K562 (cell line): ENCODE measurements at regions not wholly inside any gene's neighbourhood (a gene's known extent, or its start where the extent isn't known, plus 50 kb on each side); places are given as distances from the start of the nearest gene placed in this dataset.

ENCODE experiments used
- ATAC-seq: fragments of 200-7000 bp; cut with Tn5 transposase; 3 replicates; pipeline ENCODE4 v1.9.1; 2020; ENCODE audit warnings: moderate library complexity
- BruUV-seq: library from RNA; stranded (reverse); fragments of 400-500 nt; replicated peaks from 2 replicates; lab custom pipeline; 2021; lab: Mats Ljungman, UMichigan
- CTCF ChIA-PET: fragments of 300-600 bp; formaldehyde crosslinking; extraction: SDS; loops from one replicate; lab custom pipeline; 2021; ENCODE audit warnings: low intra/inter-chr PET ratio; lab: Yijun Ruan, JAX
- POLR2A ChIA-PET: fragments of 300-600, 350-650 bp; sonication (Branson Sonifier 250); formaldehyde crosslinking; extraction: SDS; loops from one replicate; lab custom pipeline; 2021; ENCODE audit warnings: antibody characterized with exemption, inconsistent platforms; lab: Yijun Ruan, JAX
- DNase-seq, 4 experiments: peaks; one replicate each; pipeline versions ENCODE4 v3.0.0 to v3.0.0-alpha.2; 2011 to 2018; ENCODE audit warnings: low spot score in 3 of 4, mixed read lengths in 3 of 4; ENCODE audit errors: extremely low read depth in 1 of 4
- FAIRE-seq: peaks from 2 replicates; lab custom pipeline; 2011; peaks lifted over from hg19 to GRCh38; lab: Jason Lieb, UNC
- H2AFZ ChIP-seq: 2 replicates; pipeline ENCODE4 v1.6.0; 2011; ENCODE audit warnings: low read depth, low read length, control low read depth, inconsistent platforms
- H3K27ac ChIP-seq: fragments of 200-600 bp; 3 replicates; pipeline ENCODE4 v1.8.0; 2011; ENCODE audit warnings: low read depth, mild to moderate bottlenecking, control low read depth, inconsistent platforms, low read length, moderate library complexity, mixed read lengths; ENCODE audit errors: extremely low read depth
- H3K27me3 ChIP-seq, 2 experiments: fragments of 300-600 bp in 1 of 2; 2 replicates in 1 of 2; 3 replicates in 1 of 2; pipeline versions ENCODE4 v1.6.0 to v1.8.0; 2011; ENCODE audit warnings: inconsistent platforms in 2 of 2, low read length in 2 of 2, mild to moderate bottlenecking in 1 of 2, mixed read lengths in 1 of 2, moderate library complexity in 1 of 2; ENCODE audit not compliant: control insufficient read depth in 2 of 2, insufficient read depth in 2 of 2
- H3K36me3 ChIP-seq: fragments of 300-600 bp; 3 replicates; pipeline ENCODE4 v1.8.0; 2011; ENCODE audit warnings: mild to moderate bottlenecking, low read length, inconsistent platforms; ENCODE audit not compliant: control insufficient read depth, insufficient read depth
- H3K4me1 ChIP-seq, 2 experiments: fragments of 200-600 bp in 1 of 2; replicated peaks in 1 of 2; 2 replicates in 1 of 2; 3 replicates in 1 of 2; pipeline versions ENCODE4 v1.5.1 to v1.8.0; 2011; ENCODE audit warnings: inconsistent platforms in 2 of 2, low read length in 2 of 2, mild to moderate bottlenecking in 1 of 2, mixed read lengths in 1 of 2, moderate library complexity in 1 of 2; ENCODE audit not compliant: control insufficient read depth in 2 of 2, insufficient read depth in 2 of 2
- H3K4me2 ChIP-seq: 2 replicates; pipeline ENCODE4 v1.6.1; 2011; ENCODE audit warnings: low read length, control low read depth, inconsistent platforms, mixed read lengths; ENCODE audit not compliant: insufficient read depth
- H3K4me3 ChIP-seq: fragments of 200-600 bp; sonication (generic), shearing (Covaris generic); 2 replicates; pipeline ENCODE4 v1.5.1; 2016; ENCODE audit warnings: control low read depth, inconsistent platforms
- H3K79me2 ChIP-seq: fragments of 200-600 bp; 3 replicates; pipeline ENCODE4 v1.8.0; 2011; ENCODE audit warnings: low read length, inconsistent platforms; ENCODE audit not compliant: control insufficient read depth, insufficient read depth
- H3K9ac ChIP-seq, 2 experiments: 2 replicates each; pipeline versions ENCODE4 v1.6.0 to v1.6.1; 2011; ENCODE audit warnings: low read depth in 2 of 2, low read length in 2 of 2, control low read depth in 1 of 2, inconsistent platforms in 1 of 2, mild to moderate bottlenecking in 1 of 2, mixed read lengths in 1 of 2; ENCODE audit not compliant: insufficient read depth in 1 of 2
- H3K9me1 ChIP-seq: one replicate; pipeline ENCODE4 v1.6.0; 2011; ENCODE audit warnings: inconsistent platforms, mild to moderate bottlenecking, low read length, moderate library complexity; ENCODE audit not compliant: control insufficient read depth, insufficient read depth
- H3K9me3 ChIP-seq: replicated peaks from 2 replicates; pipeline ENCODE4 v1.5.1; 2011; ENCODE audit warnings: low read depth, low read length, inconsistent platforms; ENCODE audit not compliant: control insufficient read depth, insufficient read depth
- H4K20me1 ChIP-seq: replicated peaks from 2 replicates; pipeline ENCODE4 v1.6.1; 2011; ENCODE audit warnings: low read length, inconsistent platforms, mixed read lengths; ENCODE audit not compliant: control insufficient read depth, insufficient read depth
- MEIS2 ChIP-seq: fragments of 450-650 bp; IDR thresholded peaks from 2 replicates; pipeline ENCODE4 v1.6.1; 2014; ENCODE audit warnings: mild to moderate bottlenecking; ENCODE audit not compliant: partially characterized antibody
- NCOR1 ChIP-seq: fragments of 450-650 bp; IDR thresholded peaks from 2 replicates; pipeline ENCODE4 v1.6.1; 2016; ENCODE audit warnings: mild to moderate bottlenecking, moderate library complexity
- PBX2 ChIP-seq, 2 experiments: IDR thresholded peaks in 1 of 2; conservative IDR thresholded peaks in 1 of 2; 2 replicates each; pipeline ENCODE4 v1.6.1; 2016; ENCODE audit warnings: low read depth in 2 of 2, mild to moderate bottlenecking in 1 of 2, missing compliant biosample characterization in 1 of 2, missing genetic modification characterization in 1 of 2, moderate library complexity in 1 of 2
- WGBS: fragments of 100-300 bp; shearing (Covaris generic); methylation state at CpG from one replicate; pipeline ENCODE4 v1.1.6; 2016; ENCODE audit warnings: low coverage, mixed read lengths; ENCODE audit not compliant: insufficient coverage; ENCODE audit errors: missing lambda C conversion rate; 5-methylcytosine and 5-hydroxymethylcytosine counted together
- in situ Hi-C: fragments of 300-500 bp; cut with MboI; formaldehyde crosslinking; loops from 4 replicates; pipeline ENCODE4 v1.15.0; 2018; ENCODE audit warnings: inconsistent platforms, mixed read lengths
- intact Hi-C: fragments of 100-400 bp; cut with micrococcal nuclease; formaldehyde crosslinking; loops from 2 replicates; pipeline ENCODE4 v1.14.2; 2022

DNA sequence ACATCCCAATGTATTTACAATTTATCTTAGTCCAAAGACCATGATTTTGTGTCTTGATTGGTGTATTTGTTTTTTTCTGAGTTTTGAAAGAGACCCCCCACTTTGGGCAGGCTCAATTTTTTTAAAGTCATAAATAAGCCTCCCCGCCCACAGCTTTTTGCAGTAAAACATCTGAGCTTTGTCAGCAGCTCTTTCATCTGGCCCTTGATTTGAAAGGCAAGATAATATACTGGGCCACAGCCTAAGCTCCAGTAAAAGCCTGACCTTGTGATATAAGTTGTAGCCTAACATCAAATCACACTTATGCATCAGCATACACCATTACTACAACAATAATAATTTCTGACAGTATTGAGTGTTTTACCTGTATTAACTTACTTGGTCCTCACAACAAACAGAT, 51.3 kb upstream of the SERTAD2 start:
- Histone ChIP-seq H2AFZ (no peak overlapping the region), H3K4me3 (no peak overlapping the region), H3K9me1 (no peaks in the 10 kb centered on the region), H3K4me1 (peaks cover 0 to 4% of the 10 kb centered on the region in 2 experiments; a peak in 1 of 5 replicates), H4K20me1 (no peaks in the 10 kb centered on the region), H3K4me2 (no peak overlapping the region), H3K27me3 (no peaks in the 10 kb centered on the region), H3K9ac (no peak overlapping the region), H3K36me3 (no peaks in the 10 kb centered on the region), H3K27ac (no peak overlapping the region), H3K79me2 (no peaks in the 10 kb centered on the region), H3K9me3 (no peaks in the 10 kb centered on the region)
- in situ Hi-C loops (no loop called here), intact Hi-C loops (no loop called here)
- DNase-seq (no peak), FAIRE-seq (no peak), ATAC-seq (no peak)
- BruUV-seq: no TSS peak
- TF ChIP-seq PBX2 (CRISPR knock-in tag; IDR thresholded peaks at IDR 0.05; ENCODE audit: low read depth) (no peak), PBX2 (tag; conservative IDR thresholded peaks at IDR 0.05; ENCODE audit: low read depth) (peak; percentile 87), MEIS2 (peak; percentile 69), NCOR1 (no peak)
- WGBS: 33% methylated on average over 1 of the region's 1 CpG
- ChIA-PET CTCF (interaction anchor here (0.5 kb wide), 1 partner anchor 160 kb away, joined by 4 read pairs; no protein-coding TSS in a partner anchor), POLR2A (interaction anchor here (1.1 to 1.4 kb wide), 3 partner anchors 9 to 61 kb away, joined by 3 to 6 read pairs (median 3); no protein-coding TSS in a partner anchor)
